ENCODE measurements at regions not wholly inside any gene's neighbourhood (a gene's known extent, or its start where the extent isn't known, plus 50 kb on each side); places are given as distances from the start of the nearest gene placed in this dataset.

DNA sequence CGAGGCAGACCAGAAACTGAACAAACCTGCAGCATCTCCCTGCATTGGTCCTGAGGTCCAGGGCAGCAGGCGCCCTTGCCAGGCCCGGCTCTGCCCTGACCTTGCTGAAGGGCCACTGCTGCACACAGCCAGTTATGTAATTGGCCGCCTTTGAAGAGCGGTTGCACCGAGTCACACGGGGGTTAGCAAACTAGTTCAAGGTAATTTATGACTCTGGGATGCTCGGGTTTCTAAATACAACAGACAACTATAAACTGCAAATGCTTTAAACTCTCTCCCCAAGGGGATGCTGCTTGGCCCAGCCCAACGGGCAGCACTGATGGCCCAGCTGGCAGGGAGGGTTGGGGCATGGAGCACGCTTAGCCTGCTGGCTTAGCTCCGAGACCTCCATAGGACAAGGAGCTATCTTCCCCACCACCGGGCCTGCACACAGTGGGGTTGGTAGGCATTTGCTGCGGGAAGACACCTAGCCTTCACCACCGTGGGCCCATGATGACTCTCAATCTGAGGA is 60.3 kb upstream of the IQSEC1 start:
- TF ChIP-seq POLR2A (IDR thresholded peaks at IDR 0.05; ENCODE audit: low read length) (no peak), GATA1 (IDR thresholded peaks at IDR 0.05; ENCODE audit: low read depth, low read length) (no peak)
